ENCODE measurements at regions not wholly inside any gene's neighbourhood (a gene's known extent, or its start where the extent isn't known, plus 50 kb on each side); places are given as distances from the start of the nearest gene placed in this dataset.

DNA sequence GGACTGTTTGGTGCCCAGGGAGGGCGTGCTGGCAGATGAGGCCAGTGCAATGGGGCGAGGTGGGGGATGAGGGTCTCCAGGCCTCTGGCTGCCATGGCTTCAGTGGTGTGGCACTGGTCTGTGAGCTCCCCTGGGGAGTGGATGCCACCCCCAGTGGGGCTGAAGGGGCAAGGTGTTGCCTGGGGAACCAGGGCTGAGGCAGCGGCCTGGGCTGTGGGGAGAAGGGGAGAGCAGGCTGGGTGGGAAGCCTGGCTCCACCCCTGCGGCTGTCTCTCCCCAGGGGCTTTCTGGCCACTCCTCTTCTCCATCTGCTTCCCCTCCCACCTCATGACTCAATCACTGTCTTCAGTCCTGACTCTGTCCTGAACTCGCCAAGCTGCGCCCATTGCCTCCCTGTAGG is 88.4 kb upstream of the TLE3 start:
- Histone ChIP-seq H2BK15ac (ENCODE audit: low read depth, low read length) (no peak overlapping the region), H2BK120ac (ENCODE audit: low read depth, low read length, poor library complexity, severe bottlenecking) (no peak overlapping the region), H3T11ph (ENCODE audit: low read length) (no peak overlapping the region), H3K79me1 (ENCODE audit: insufficient read depth, low read depth, low read length, poor library complexity, severe bottlenecking) (no peaks in the 10 kb centered on the region), H3K9ac (ENCODE audit: extremely low read depth, insufficient read length, low read length) (no peak overlapping the region), H2BK20ac (ENCODE audit: low read depth, low read length, poor library complexity, severe bottlenecking) (no peak overlapping the region), H3K27me3 (ENCODE audit: insufficient read depth, low read length) (no peaks in the 10 kb centered on the region), H3K4me1 (ENCODE audit: insufficient read depth, low read length) (no peaks in the 10 kb centered on the region), H3K18ac (ENCODE audit: insufficient read length, low read depth, low read length) (no peak overlapping the region), H4K20me1 (ENCODE audit: control insufficient read depth, insufficient read depth, insufficient read length) (no peaks in the 10 kb centered on the region), H2AK5ac (ENCODE audit: insufficient read length, low read length) (no peak overlapping the region), H2AFZ (ENCODE audit: low read length) (no peak overlapping the region), H4K5ac (ENCODE audit: insufficient read length, low read depth, low read length) (no peak overlapping the region), H3K23me2 (ENCODE audit: insufficient read length, low read depth, low read length, poor library complexity, severe bottlenecking) (no peaks in the 10 kb centered on the region), H3K14ac (ENCODE audit: insufficient read depth, low read length) (no peak overlapping the region), H3K56ac (ENCODE audit: insufficient read length, low read depth, low read length) (no peak overlapping the region), H2BK5ac (ENCODE audit: insufficient read length, low read length) (no peak overlapping the region), H4K91ac (ENCODE audit: insufficient read length, low read depth, low read length) (no peak overlapping the region), H3K23ac (ENCODE audit: insufficient read length, low read depth, low read length) (no peak overlapping the region), H3K27ac (ENCODE audit: insufficient read length, low read depth, low read length) (no peak overlapping the region), H4K8ac (replicated peaks; ENCODE audit: insufficient read length, low read depth, low read length) (no peak overlapping the region), H2BK12ac (ENCODE audit: insufficient read length, low read depth, low read length) (no peak overlapping the region), H3K9me3 (ENCODE audit: control insufficient read depth, low read depth, low read length) (no peaks in the 10 kb centered on the region), H3K4me2 (ENCODE audit: insufficient read depth, insufficient read length, low read length) (no peak overlapping the region), H3K79me2 (ENCODE audit: insufficient read depth, low read length) (no peaks in the 10 kb centered on the region), H3K4ac (ENCODE audit: low read depth, low read length) (no peak overlapping the region)
- Mint-ChIP-seq H3K36me3 (ENCODE audit: insufficient read depth in 1 of 3, low read depth in 3 of 3) (peaks cover 0 to under 1% (median 0%) of the 10 kb centered on the region in 3 experiments; a peak in 1 of 7 replicates), H3K4me3 (peak overlapping the region in 1 of 2 experiments; percentile 24; a peak in 1 of 5 replicates), H3K27ac (no peak overlapping the region), H3K27me3 (ENCODE audit: low read depth) (peaks cover 2% of the 10 kb centered on the region), H3K9me3 (no peaks in the 10 kb centered on the region), H3K4me1 (peaks cover 20 to 26% of the 10 kb centered on the region in 2 experiments)
- WGBS (ENCODE audit: extremely low coverage, insufficient read length, low lambda C conversion rate), result no CpG with 5 or more reads among the region's 6 CpGs
- no peak for DNase-seq
- TF ChIP-seq, protein P1, sequence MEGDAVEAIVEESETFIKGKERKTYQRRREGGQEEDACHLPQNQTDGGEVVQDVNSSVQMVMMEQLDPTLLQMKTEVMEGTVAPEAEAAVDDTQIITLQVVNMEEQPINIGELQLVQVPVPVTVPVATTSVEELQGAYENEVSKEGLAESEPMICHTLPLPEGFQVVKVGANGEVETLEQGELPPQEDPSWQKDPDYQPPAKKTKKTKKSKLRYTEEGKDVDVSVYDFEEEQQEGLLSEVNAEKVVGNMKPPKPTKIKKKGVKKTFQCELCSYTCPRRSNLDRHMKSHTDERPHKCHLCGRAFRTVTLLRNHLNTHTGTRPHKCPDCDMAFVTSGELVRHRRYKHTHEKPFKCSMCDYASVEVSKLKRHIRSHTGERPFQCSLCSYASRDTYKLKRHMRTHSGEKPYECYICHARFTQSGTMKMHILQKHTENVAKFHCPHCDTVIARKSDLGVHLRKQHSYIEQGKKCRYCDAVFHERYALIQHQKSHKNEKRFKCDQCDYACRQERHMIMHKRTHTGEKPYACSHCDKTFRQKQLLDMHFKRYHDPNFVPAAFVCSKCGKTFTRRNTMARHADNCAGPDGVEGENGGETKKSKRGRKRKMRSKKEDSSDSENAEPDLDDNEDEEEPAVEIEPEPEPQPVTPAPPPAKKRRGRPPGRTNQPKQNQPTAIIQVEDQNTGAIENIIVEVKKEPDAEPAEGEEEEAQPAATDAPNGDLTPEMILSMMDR (conservative IDR thresholded peaks at IDR 0.05), result no peak
